ENCODE measurements at regions not wholly inside any gene's neighbourhood (a gene's known extent, or its start where the extent isn't known, plus 50 kb on each side); places are given as distances from the start of the nearest gene placed in this dataset.

DNA sequence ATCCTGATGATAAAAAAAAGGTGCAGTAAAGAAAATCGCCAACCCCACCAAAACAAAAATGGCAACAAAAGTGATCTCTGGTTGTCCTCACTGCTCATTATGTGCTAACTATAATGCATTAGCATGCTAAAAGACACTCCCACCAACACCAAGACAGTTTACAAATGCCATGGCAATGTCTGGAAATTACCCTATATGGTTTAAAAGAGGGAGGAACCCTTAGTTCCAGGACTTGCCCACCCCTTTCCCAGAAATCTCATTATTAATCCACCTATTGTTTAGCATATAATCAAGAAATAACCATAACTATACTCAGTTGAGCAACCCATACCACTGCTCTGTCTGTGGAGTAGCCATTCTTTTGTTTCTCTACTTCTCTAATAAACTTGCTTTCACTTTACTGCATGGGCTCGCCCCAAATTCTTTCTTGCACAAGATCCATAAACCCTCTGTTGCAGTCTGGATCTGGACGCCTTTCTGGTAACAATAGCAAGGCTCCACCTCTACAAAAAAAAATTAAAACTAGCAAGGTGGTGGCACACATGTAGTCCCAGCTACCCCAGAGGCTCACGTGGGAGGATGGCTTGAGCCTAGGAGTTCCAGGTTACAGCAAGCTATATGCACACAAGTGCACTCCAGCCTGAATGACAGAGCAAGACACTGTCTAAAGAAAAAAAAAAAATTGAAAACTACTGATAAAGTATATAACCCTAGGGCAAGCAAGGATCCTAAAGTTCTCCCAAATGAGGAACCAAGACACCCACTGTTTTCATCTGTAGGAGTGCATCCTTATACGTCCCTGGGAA, 278.8 kb upstream of the JARID2 start:
- TF ChIP-seq, protein P1, sequence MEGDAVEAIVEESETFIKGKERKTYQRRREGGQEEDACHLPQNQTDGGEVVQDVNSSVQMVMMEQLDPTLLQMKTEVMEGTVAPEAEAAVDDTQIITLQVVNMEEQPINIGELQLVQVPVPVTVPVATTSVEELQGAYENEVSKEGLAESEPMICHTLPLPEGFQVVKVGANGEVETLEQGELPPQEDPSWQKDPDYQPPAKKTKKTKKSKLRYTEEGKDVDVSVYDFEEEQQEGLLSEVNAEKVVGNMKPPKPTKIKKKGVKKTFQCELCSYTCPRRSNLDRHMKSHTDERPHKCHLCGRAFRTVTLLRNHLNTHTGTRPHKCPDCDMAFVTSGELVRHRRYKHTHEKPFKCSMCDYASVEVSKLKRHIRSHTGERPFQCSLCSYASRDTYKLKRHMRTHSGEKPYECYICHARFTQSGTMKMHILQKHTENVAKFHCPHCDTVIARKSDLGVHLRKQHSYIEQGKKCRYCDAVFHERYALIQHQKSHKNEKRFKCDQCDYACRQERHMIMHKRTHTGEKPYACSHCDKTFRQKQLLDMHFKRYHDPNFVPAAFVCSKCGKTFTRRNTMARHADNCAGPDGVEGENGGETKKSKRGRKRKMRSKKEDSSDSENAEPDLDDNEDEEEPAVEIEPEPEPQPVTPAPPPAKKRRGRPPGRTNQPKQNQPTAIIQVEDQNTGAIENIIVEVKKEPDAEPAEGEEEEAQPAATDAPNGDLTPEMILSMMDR (IDR thresholded peaks at IDR 0.05; ENCODE audit: low read depth, low read length, poor library complexity, severe bottlenecking), result no peak
- TF ChIP-seq EZH2phosphoT487 (IDR thresholded peaks at IDR 0.05; ENCODE audit: borderline replicate concordance, low read length), result no peak
